Stimulated activated CD4-positive, alpha-beta T cell treated with anti-CD3 and anti-CD28 coated beads, Interleukin-4, amount 100 ng/mL, for 48 hours (primary cell): ENCODE measurements at regions not wholly inside any gene's neighbourhood (a gene's known extent, or its start where the extent isn't known, plus 50 kb on each side); places are given as distances from the start of the nearest gene placed in this dataset.

Experiments used
- DNase-seq, 2 donors: peaks; one replicate each; pipeline ENCODE4 v3.0.0-alpha.2; 2020; ENCODE audit warnings: low read depth in 2 of 2

- DNase-seq = no peak
Observed at GRCh38 chr1:221462345-221462744, 279.5 kb downstream of the DUSP10 start.

GRCh38 chr1:221468546-221468945, 273.3 kb downstream of the DUSP10 start:
- no peak for DNase-seq

- DNase-seq = no peak
Observed at GRCh38 chr1:221469476-221469875, 272.4 kb downstream of the DUSP10 start.

GRCh38 chr1:221470000-221470698, 271.7 kb downstream of the DUSP10 start:
- no peak for DNase-seq

- DNase-seq = no peak
Observed at GRCh38 chr1:221473411-221473810, 268.5 kb downstream of the DUSP10 start.

- DNase-seq = no peak
Observed at GRCh38 chr1:221477252-221477651, 264.6 kb downstream of the DUSP10 start.

- peak; percentile 10 to 30 for DNase-seq
Observed at GRCh38 chr1:221478050-221478949, 263.6 kb downstream of the DUSP10 start.

- DNase-seq = no peak
Observed at GRCh38 chr1:221487781-221488524, 253.9 kb downstream of the DUSP10 start.

GRCh38 chr1:221488550-221488949, 253.3 kb downstream of the DUSP10 start:
- no peak for DNase-seq

GRCh38 chr1:221494670-221495069, 247.2 kb downstream of the DUSP10 start:
- DNase-seq = no peak

- no peak for DNase-seq
Observed at GRCh38 chr1:221497046-221497445, 244.8 kb downstream of the DUSP10 start.

- no peak for DNase-seq
Observed at GRCh38 chr1:221503268-221503667, 238.6 kb downstream of the DUSP10 start.

GRCh38 chr1:221509575-221510355, 232.1 kb downstream of the DUSP10 start:
- no peak for DNase-seq

- DNase-seq = no peak
Observed at GRCh38 chr1:221510793-221511503, 230.9 kb downstream of the DUSP10 start.

- DNase-seq = no peak
Observed at GRCh38 chr1:221511797-221512196, 230.1 kb downstream of the DUSP10 start.

- DNase-seq = no peak
Observed at GRCh38 chr1:221514806-221515205, 227.1 kb downstream of the DUSP10 start.

- DNase-seq = no peak
Observed at GRCh38 chr1:221515496-221515895, 226.4 kb downstream of the DUSP10 start.

GRCh38 chr1:221517961-221518360, 223.9 kb downstream of the DUSP10 start:
- no peak for DNase-seq

GRCh38 chr1:221520250-221520649, 221.6 kb downstream of the DUSP10 start:
- DNase-seq = no peak

- DNase-seq = no peak
Observed at GRCh38 chr1:221521686-221522085, 220.2 kb downstream of the DUSP10 start.

- no peak for DNase-seq
Observed at GRCh38 chr1:221522529-221522940, 219.4 kb downstream of the DUSP10 start.
